ENCODE measurements at regions not wholly inside any gene's neighbourhood (a gene's known extent, or its start where the extent isn't known, plus 50 kb on each side); places are given as distances from the start of the nearest gene placed in this dataset.

GRCh38 chr15:93250209-93250608 is 161.2 kb upstream of the RGMA start:
- TF ChIP-seq CTCF (IDR thresholded peaks at IDR 0.05) (no peak), POLR2AphosphoS5 (IDR thresholded peaks at IDR 0.05; ENCODE audit: low read depth, low read length) (no peak), RCOR1 (IDR thresholded peaks at IDR 0.05; ENCODE audit: low read length) (no peak), SIN3A (IDR thresholded peaks at IDR 0.05; ENCODE audit: borderline replicate concordance, low read depth, low read length) (no peak), YY1 (IDR thresholded peaks at IDR 0.05; ENCODE audit: low read depth) (no peak), JUND (IDR thresholded peaks at IDR 0.05) (no peak), GABPA (IDR thresholded peaks at IDR 0.05; ENCODE audit: low read depth) (no peak), TCF12 (IDR thresholded peaks at IDR 0.05) (no peak), MXI1 (IDR thresholded peaks at IDR 0.05; ENCODE audit: low read depth, low read length) (no peak), FOXM1 (IDR thresholded peaks at IDR 0.05; ENCODE audit: low read depth) (no peak), ELF1 (IDR thresholded peaks at IDR 0.05) (no peak), EP300 (IDR thresholded peaks at IDR 0.05; ENCODE audit: borderline replicate concordance in 1 of 2, low read depth in 1 of 2, low read length in 1 of 2) (no peak)

Measured in SK-N-SH (cell line).